Hepatocyte (in vitro differentiated cells): ENCODE measurements at regions not wholly inside any gene's neighbourhood (a gene's known extent, or its start where the extent isn't known, plus 50 kb on each side); places are given as distances from the start of the nearest gene placed in this dataset.

Source experiments
- DNase-seq: peaks from one replicate; pipeline ENCODE4 v3.0.0-alpha.2; 2016; ENCODE audit warnings: low spot score
- H2AFZ ChIP-seq: fragments of 200-600 bp; sonication (generic); 2 replicates; pipeline ENCODE4 v1.6.0; 2016; ENCODE audit warnings: antibody characterized with exemption, mild to moderate bottlenecking
- H3K27ac ChIP-seq: fragments of 200-600 bp; sonication (generic); 2 replicates; pipeline ENCODE4 v1.5.1; 2016; ENCODE audit warnings: mild to moderate bottlenecking
- H3K27me3 ChIP-seq: fragments of 200-600 bp; sonication (generic); 2 replicates; pipeline ENCODE4 v1.6.1; 2016
- H3K36me3 ChIP-seq: fragments of 200-600 bp; sonication (generic); replicated peaks from 2 replicates; pipeline ENCODE4 v1.5.1; 2016; ENCODE audit warnings: low read depth; ENCODE audit not compliant: insufficient read depth
- H3K4me1 ChIP-seq: fragments of 200-600 bp; sonication (generic); 2 replicates; pipeline ENCODE4 v1.5.1; 2016; ENCODE audit warnings: mild to moderate bottlenecking, moderate library complexity; ENCODE audit not compliant: insufficient read depth
- H3K4me2 ChIP-seq: fragments of 200-600 bp; sonication (generic); 2 replicates; pipeline ENCODE4 v1.6.0; 2016
- H3K4me3 ChIP-seq: fragments of 200-600 bp; sonication (generic); 2 replicates; pipeline ENCODE4 v1.5.1; 2016; ENCODE audit warnings: mild to moderate bottlenecking
- H3K79me2 ChIP-seq: fragments of 200-600 bp; sonication (generic); 2 replicates; pipeline ENCODE4 v1.6.0; 2017; ENCODE audit warnings: mild to moderate bottlenecking
- H3K9me2 ChIP-seq: fragments of 200-600 bp; sonication (generic); replicated peaks from 2 replicates; pipeline ENCODE4 v1.6.0; 2017; ENCODE audit warnings: mild to moderate bottlenecking; ENCODE audit not compliant: insufficient read depth
- H3K9me3 ChIP-seq: fragments of 200-600 bp; sonication (generic); 2 replicates; pipeline ENCODE4 v1.5.1; 2016; ENCODE audit warnings: low read depth, mild to moderate bottlenecking
- H4K20me1 ChIP-seq: fragments of 200-600 bp; sonication (generic); 2 replicates; pipeline ENCODE4 v1.6.0; 2016; ENCODE audit warnings: mild to moderate bottlenecking; ENCODE audit not compliant: insufficient read depth, poor library complexity, severe bottlenecking
- CTCF ChIP-seq: fragments of 200-600 bp; sonication (generic); IDR thresholded peaks from 2 replicates; pipeline ENCODE4 v1.5.1; 2016; ENCODE audit warnings: antibody characterized with exemption, mild to moderate bottlenecking; ENCODE audit not compliant: poor library complexity
- EZH2 ChIP-seq: fragments of 200-600 bp; sonication (generic); IDR thresholded peaks from 2 replicates; pipeline ENCODE4 v1.6.1; 2016; ENCODE audit warnings: antibody characterized with exemption, mild to moderate bottlenecking, borderline replicate concordance
- EZH2phosphoT487 ChIP-seq: fragments of 200-600 bp; sonication (generic); IDR thresholded peaks from one replicate; pipeline ENCODE4 v1.6.1; 2018; ENCODE audit warnings: antibody characterized with exemption, mild to moderate bottlenecking, low read depth, moderate library complexity; ENCODE audit not compliant: unreplicated experiment, severe bottlenecking
- WGBS: methylation state at CpG from one replicate; pipeline ENCODE4 v1.1.6; 2016; ENCODE audit warnings: low lambda C conversion rate; ENCODE audit errors: missing lambda C conversion rate; 5-methylcytosine and 5-hydroxymethylcytosine counted together

GRCh38 chr7:53246957-53247356 lies 211.5 kb downstream of the POM121L12 start:
- Histone ChIP-seq H3K9me3 (no peaks in the 10 kb centered on the region), H3K79me2 (no peaks in the 10 kb centered on the region), H2AFZ (no peak overlapping the region), H3K4me1 (no peaks in the 10 kb centered on the region), H4K20me1 (no peaks in the 10 kb centered on the region), H3K9me2 (no peaks in the 10 kb centered on the region), H3K27me3 (no peaks in the 10 kb centered on the region), H3K4me2 (no peak overlapping the region), H3K4me3 (no peak overlapping the region), H3K27ac (no peak overlapping the region), H3K36me3 (no peaks in the 10 kb centered on the region)
- TF ChIP-seq EZH2 (no peak), EZH2phosphoT487 (no peak), CTCF (no peak)
- no peak for DNase-seq
- 71% methylated on average over 1 of the region's 1 CpG for WGBS

- H3K79me2 ChIP-seq: no peaks in the 10 kb centered on the region
- H3K4me3 ChIP-seq: no peak overlapping the region
- H3K36me3 ChIP-seq: no peaks in the 10 kb centered on the region
- H3K9me3 ChIP-seq: no peaks in the 10 kb centered on the region
- WGBS: 83% methylated on average over 1 of the region's 1 CpG
- TF ChIP-seq EZH2 (no peak), CTCF (no peak), EZH2phosphoT487 (no peak)
- no peak overlapping the region for H3K27ac ChIP-seq
- no peaks in the 10 kb centered on the region for H3K4me1 ChIP-seq
- H3K9me2 ChIP-seq: no peaks in the 10 kb centered on the region
- no peak for DNase-seq
- no peaks in the 10 kb centered on the region for H3K27me3 ChIP-seq
- no peak overlapping the region for H3K4me2 ChIP-seq
- H2AFZ ChIP-seq: no peak overlapping the region
- no peaks in the 10 kb centered on the region for H4K20me1 ChIP-seq
These were observed 217.1 kb downstream of the POM121L12 start for GRCh38 chr7:53252539-53252938.

GRCh38 chr7:53272081-53272480 lies 236.6 kb downstream of the POM121L12 start:
- H3K9me3 ChIP-seq: no peaks in the 10 kb centered on the region
- H3K79me2 ChIP-seq: no peaks in the 10 kb centered on the region
- DNase-seq: no peak
- no peak for TF ChIP-seq EZH2
- no peak for TF ChIP-seq CTCF
- TF ChIP-seq EZH2phosphoT487: no peak
- 23% methylated on average over 4 of the region's 4 CpGs for WGBS
- no peaks in the 10 kb centered on the region for H3K36me3 ChIP-seq
- H4K20me1 ChIP-seq: no peaks in the 10 kb centered on the region
- H3K4me3 ChIP-seq: no peak overlapping the region
- H3K4me1 ChIP-seq: no peaks in the 10 kb centered on the region
- H3K9me2 ChIP-seq: no peaks in the 10 kb centered on the region
- no peaks in the 10 kb centered on the region for H3K27me3 ChIP-seq
- peak overlapping the region; percentile 46 for H3K4me2 ChIP-seq
- no peak overlapping the region for H3K27ac ChIP-seq
- no peak overlapping the region for H2AFZ ChIP-seq

GRCh38 chr7:53281312-53281711 lies 245.9 kb downstream of the POM121L12 start:
- H3K27ac ChIP-seq: no peak overlapping the region
- H2AFZ ChIP-seq: no peak overlapping the region
- H3K36me3 ChIP-seq: no peaks in the 10 kb centered on the region
- no peak overlapping the region for H3K4me3 ChIP-seq
- DNase-seq: no peak
- H3K4me2 ChIP-seq: no peak overlapping the region
- H3K79me2 ChIP-seq: no peaks in the 10 kb centered on the region
- no peaks in the 10 kb centered on the region for H3K9me2 ChIP-seq
- no peaks in the 10 kb centered on the region for H3K4me1 ChIP-seq
- H3K27me3 ChIP-seq: no peaks in the 10 kb centered on the region
- WGBS: 69% methylated on average over 5 of the region's 5 CpGs
- no peak for TF ChIP-seq CTCF
- no peak for TF ChIP-seq EZH2phosphoT487
- TF ChIP-seq EZH2: no peak
- H3K9me3 ChIP-seq: no peaks in the 10 kb centered on the region
- no peaks in the 10 kb centered on the region for H4K20me1 ChIP-seq
